ENCODE measurements at regions not wholly inside any gene's neighbourhood (a gene's known extent, or its start where the extent isn't known, plus 50 kb on each side); places are given as distances from the start of the nearest gene placed in this dataset.
"Not testable (repeated sequence)": the region's sequence is repeated elsewhere in the genome, so short reads cannot be mapped to it uniquely, and the experiment has no call there.

GRCh38 chr10:30727524-30727923, 98.0 kb upstream of the LYZL2 start:
- no peaks in the 10 kb centered on the region for H4K20me1 ChIP-seq (ENCODE audit: control insufficient read depth, extremely low read depth, insufficient read depth, low read length)
- no peaks in the 10 kb centered on the region for H3K36me3 ChIP-seq (ENCODE audit: control insufficient read depth, insufficient read depth, low read length)
- no peaks in the 10 kb centered on the region for H3K27me3 ChIP-seq (ENCODE audit: control insufficient read depth, insufficient read depth, low read length)
- no peak overlapping the region for H3K4me3 ChIP-seq (replicated peaks in 1 of 4; ENCODE audit: control extremely low read depth in 1 of 4, insufficient read depth in 1 of 4, low read depth in 3 of 4, low read length in 4 of 4)
- H3K27ac ChIP-seq (ENCODE audit: insufficient read depth, low read length): no peak overlapping the region
- peaks cover 2% of the 10 kb centered on the region for H3K4me1 ChIP-seq (ENCODE audit: control insufficient read depth, extremely low read depth, insufficient read depth, low read length)
- no peak for DNase-seq (ENCODE audit: low read depth in 2 of 2)
- H3K79me2 ChIP-seq (ENCODE audit: control insufficient read depth, insufficient read depth, low read length): no peaks in the 10 kb centered on the region
- no peak overlapping the region for H3K9ac ChIP-seq (ENCODE audit: insufficient read depth, low read length)
- no peak for TF ChIP-seq CTCF (conservative IDR thresholded peaks at IDR 0.05 in 1 of 2, IDR thresholded peaks at IDR 0.05 in 1 of 2; ENCODE audit: low read depth in 1 of 2, low read length in 2 of 2)
- TF ChIP-seq EZH2 (IDR thresholded peaks at IDR 0.05; ENCODE audit: low read length, missing control alignments): no peak
- no peak overlapping the region for H3K4me2 ChIP-seq (ENCODE audit: extremely low read depth, insufficient read depth, low read length)
- no peak overlapping the region for H2AFZ ChIP-seq (ENCODE audit: low read length)
- H3K9me3 ChIP-seq (ENCODE audit: control insufficient read depth, insufficient read depth, low read depth, low read length): no peaks in the 10 kb centered on the region

- H2AFZ ChIP-seq (ENCODE audit: low read length); H3K9me3 ChIP-seq (ENCODE audit: control insufficient read depth, insufficient read depth, low read depth, low read length); H3K27me3 ChIP-seq (ENCODE audit: control insufficient read depth, insufficient read depth, low read length); H3K27ac ChIP-seq (ENCODE audit: insufficient read depth, low read length); H3K9ac ChIP-seq (ENCODE audit: insufficient read depth, low read length); H3K79me2 ChIP-seq (ENCODE audit: control insufficient read depth, insufficient read depth, low read length); H3K4me2 ChIP-seq (ENCODE audit: extremely low read depth, insufficient read depth, low read length); H3K36me3 ChIP-seq (ENCODE audit: control insufficient read depth, insufficient read depth, low read length); H4K20me1 ChIP-seq (ENCODE audit: control insufficient read depth, extremely low read depth, insufficient read depth, low read length); H3K4me3 ChIP-seq (replicated peaks in 1 of 4; ENCODE audit: control extremely low read depth in 1 of 4, insufficient read depth in 1 of 4, low read depth in 3 of 4, low read length in 4 of 4); H3K4me1 ChIP-seq (ENCODE audit: control insufficient read depth, extremely low read depth, insufficient read depth, low read length): not testable (repeated sequence)
- peak; percentile 55 to 75 for DNase-seq (ENCODE audit: low read depth in 2 of 2)
- peak; percentile 58 to 66 for TF ChIP-seq CTCF (conservative IDR thresholded peaks at IDR 0.05 in 1 of 2, IDR thresholded peaks at IDR 0.05 in 1 of 2; ENCODE audit: low read depth in 1 of 2, low read length in 2 of 2)
Measured at GRCh38 chr10:30726783-30727414, 97.3 kb upstream of the LYZL2 start.

GRCh38 chr10:30725661-30726060, 96.1 kb upstream of the LYZL2 start:
- Histone ChIP-seq H3K4me3 (replicated peaks in 1 of 4; ENCODE audit: control extremely low read depth in 1 of 4, insufficient read depth in 1 of 4, low read depth in 3 of 4, low read length in 4 of 4) (no peak overlapping the region), H3K27ac (ENCODE audit: insufficient read depth, low read length) (no peak overlapping the region), H3K4me1 (ENCODE audit: control insufficient read depth, extremely low read depth, insufficient read depth, low read length) (peaks cover 2% of the 10 kb centered on the region), H3K36me3 (ENCODE audit: control insufficient read depth, insufficient read depth, low read length) (no peaks in the 10 kb centered on the region), H3K9ac (ENCODE audit: insufficient read depth, low read length) (no peak overlapping the region), H3K9me3 (ENCODE audit: control insufficient read depth, insufficient read depth, low read depth, low read length) (no peaks in the 10 kb centered on the region), H4K20me1 (ENCODE audit: control insufficient read depth, extremely low read depth, insufficient read depth, low read length) (no peaks in the 10 kb centered on the region), H2AFZ (ENCODE audit: low read length) (no peak overlapping the region), H3K4me2 (ENCODE audit: extremely low read depth, insufficient read depth, low read length) (no peak overlapping the region), H3K27me3 (ENCODE audit: control insufficient read depth, insufficient read depth, low read length) (no peaks in the 10 kb centered on the region), H3K79me2 (ENCODE audit: control insufficient read depth, insufficient read depth, low read length) (no peaks in the 10 kb centered on the region)
- no peak for DNase-seq (ENCODE audit: low read depth in 2 of 2)
- TF ChIP-seq CTCF (conservative IDR thresholded peaks at IDR 0.05 in 1 of 2, IDR thresholded peaks at IDR 0.05 in 1 of 2; ENCODE audit: low read depth in 1 of 2, low read length in 2 of 2) (no peak), EZH2 (IDR thresholded peaks at IDR 0.05; ENCODE audit: low read length, missing control alignments) (no peak)
